ENCODE measurements at regions not wholly inside any gene's neighbourhood (a gene's known extent, or its start where the extent isn't known, plus 50 kb on each side); places are given as distances from the start of the nearest gene placed in this dataset.

DNA sequence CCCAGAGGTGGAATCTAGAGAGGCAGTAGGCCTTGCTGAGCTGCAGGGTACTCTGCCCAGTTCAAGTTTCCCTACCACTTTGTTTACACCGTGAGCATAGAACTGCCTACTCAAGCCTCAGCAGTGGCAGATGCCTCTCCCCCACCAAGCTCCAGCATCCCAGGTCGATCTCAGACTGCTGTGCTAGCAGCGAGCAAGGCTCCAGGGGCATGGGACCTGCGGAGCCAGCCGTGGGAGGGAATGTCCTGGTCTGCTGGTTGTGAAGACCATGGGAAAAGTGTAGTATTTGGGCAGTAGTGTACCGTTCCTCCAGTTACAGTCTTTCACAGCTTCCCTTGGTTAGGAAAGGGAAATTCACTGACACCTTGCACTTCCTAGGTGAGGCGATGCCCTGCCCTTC, 50.6 kb upstream of the FSIP2 start:
- DNase-seq (ENCODE audit: low spot score): no peak
- intact Hi-C loops (cut with DNase I): no loop called here

Data from cardiac septum (tissue), 1 donor.